SK-N-SH (cell line): ENCODE measurements at regions not wholly inside any gene's neighbourhood (a gene's known extent, or its start where the extent isn't known, plus 50 kb on each side); places are given as distances from the start of the nearest gene placed in this dataset.

Experiments used
- CTCF ChIA-PET: fragments of 300-600, 350-600 bp; formaldehyde crosslinking; extraction: SDS; loops from one replicate; lab custom pipeline; 2021; lab: Yijun Ruan, JAX
- POLR2A ChIA-PET: fragments of 350-600 bp; sonication (Branson Sonifier 250); formaldehyde crosslinking; extraction: SDS; loops from one replicate; lab custom pipeline; 2020; ENCODE audit warnings: antibody characterized with exemption, inconsistent platforms; lab: Yijun Ruan, JAX
- DNase-seq: peaks from one replicate; pipeline ENCODE4 v3.0.0; 2012
- H2AFZ ChIP-seq: fragments of 200-600 bp; sonication (generic); 2 replicates; pipeline ENCODE4 v1.8.1; 2016; ENCODE audit warnings: antibody characterized with exemption, mild to moderate bottlenecking, low read depth
- H3F3A ChIP-seq: fragments of 200-600 bp; sonication (generic); replicated peaks from 2 replicates; pipeline ENCODE3; 2016; ENCODE audit warnings: antibody characterized with exemption, mild to moderate bottlenecking; ENCODE audit not compliant: insufficient read depth
- H3K27ac ChIP-seq, 2 experiments: fragments of 200-500 bp in 1 of 2; fragments of 200-600 bp in 1 of 2; sonication (Bioruptor generic) in 1 of 2; sonication (generic), shearing (Covaris generic) in 1 of 2; 2 replicates each; pipeline versions ENCODE4 v1.5.1 to v1.6.1; 2014 to 2016; ENCODE audit warnings: low read depth in 2 of 2, inconsistent platforms in 1 of 2, low read length in 1 of 2, mild to moderate bottlenecking in 1 of 2, mixed read lengths in 1 of 2
- H3K27me3 ChIP-seq: fragments of 200-600 bp; sonication (generic), shearing (Covaris generic); 2 replicates; pipeline ENCODE4 v1.6.1; 2016; ENCODE audit warnings: mixed run types; ENCODE audit not compliant: insufficient read depth
- H3K36me3 ChIP-seq, 2 experiments: fragments of 200-500 bp in 1 of 2; fragments of 200-600 bp in 1 of 2; sonication (Bioruptor generic) in 1 of 2; sonication (generic) in 1 of 2; replicated peaks in 1 of 2; 2 replicates each; pipeline versions ENCODE3 to v1.5.1; 2014 to 2016; ENCODE audit warnings: low read length in 1 of 2, mild to moderate bottlenecking in 1 of 2; ENCODE audit not compliant: insufficient read depth in 2 of 2, control insufficient read depth in 1 of 2
- H3K4me1 ChIP-seq, 2 experiments: fragments of 200-500 bp in 1 of 2; fragments of 200-600 bp in 1 of 2; sonication (Bioruptor generic) in 1 of 2; sonication (generic), shearing (Covaris generic) in 1 of 2; 2 replicates each; pipeline versions ENCODE4 v1.5.1 to v1.6.1; 2014 to 2016; ENCODE audit warnings: low read depth in 1 of 2, low read length in 1 of 2, mixed run types in 1 of 2; ENCODE audit not compliant: insufficient read depth in 2 of 2, control insufficient read depth in 1 of 2
- H3K4me2 ChIP-seq: fragments of 200-600 bp; sonication (generic), shearing (Covaris generic); 2 replicates; pipeline ENCODE4 v1.6.1; 2017; ENCODE audit warnings: mixed run types
- H3K4me3 ChIP-seq, 2 experiments: fragments of 200-500 bp in 1 of 2; fragments of 200-600 bp in 1 of 2; sonication (Bioruptor generic) in 1 of 2; sonication (generic), shearing (Covaris generic) in 1 of 2; 2 replicates each; pipeline versions ENCODE4 v1.5.1 to v1.8.1; 2014 to 2016; ENCODE audit warnings: low read depth in 2 of 2, inconsistent platforms in 1 of 2, low read length in 1 of 2, mild to moderate bottlenecking in 1 of 2, mixed read lengths in 1 of 2, moderate library complexity in 1 of 2
- H3K79me2 ChIP-seq: fragments of 200-600 bp; sonication (generic); 2 replicates; pipeline ENCODE4 v1.8.1; 2017; ENCODE audit warnings: mild to moderate bottlenecking; ENCODE audit not compliant: insufficient read depth
- H3K9ac ChIP-seq: fragments of 200-600 bp; sonication (generic); 2 replicates; pipeline ENCODE4 v1.6.1; 2017; ENCODE audit warnings: mixed run types
- H3K9me2 ChIP-seq: fragments of 200-600 bp; sonication (generic); 2 replicates; pipeline ENCODE4 v1.6.1; 2017; ENCODE audit warnings: mixed run types
- H3K9me3 ChIP-seq: fragments of 200-600 bp; sonication (generic); 2 replicates; pipeline ENCODE4 v1.6.1; 2017; ENCODE audit warnings: mixed run types, mild to moderate bottlenecking, moderate library complexity
- H4K20me1 ChIP-seq: fragments of 200-600 bp; sonication (generic); 2 replicates; pipeline ENCODE4 v1.6.1; 2017; ENCODE audit warnings: mild to moderate bottlenecking, mixed run types; ENCODE audit not compliant: insufficient read depth
- CHD2 ChIP-seq: fragments of 150-350 bp; IDR thresholded peaks from 2 replicates; pipeline ENCODE4 v1.6.1; 2018; ENCODE audit warnings: low read length; ENCODE audit not compliant: partially characterized antibody
- CTCF ChIP-seq: fragments of 200-600 bp; sonication (generic); IDR thresholded peaks from 2 replicates; pipeline ENCODE4 v1.6.1; 2017; ENCODE audit warnings: antibody characterized with exemption, mild to moderate bottlenecking, moderate library complexity
- EP300 ChIP-seq, 2 experiments: IDR thresholded peaks; 2 replicates each; pipeline versions ENCODE4 v1.4.0 to v1.6.1; 2012; ENCODE audit warnings: borderline replicate concordance in 1 of 2, low read depth in 1 of 2, low read length in 1 of 2
- EZH2phosphoT487 ChIP-seq: fragments of 200-600 bp; sonication (generic); IDR thresholded peaks from 2 replicates; pipeline ENCODE4 v1.6.1; 2017; ENCODE audit warnings: low read depth, mixed run types, mild to moderate bottlenecking, antibody characterized with exemption, moderate library complexity, borderline replicate concordance
- FOSL2 ChIP-seq: IDR thresholded peaks from 2 replicates; pipeline ENCODE4 v1.4.0; 2012; ENCODE audit warnings: low read depth, mild to moderate bottlenecking, moderate library complexity, borderline replicate concordance
- MAX ChIP-seq: IDR thresholded peaks from 2 replicates; pipeline ENCODE4 v1.4.0; 2012; ENCODE audit warnings: low read depth
- MEF2A ChIP-seq: IDR thresholded peaks from 2 replicates; pipeline ENCODE4 v1.4.0; 2012; ENCODE audit warnings: low read depth, borderline replicate concordance
- PBX3 ChIP-seq: IDR thresholded peaks from 2 replicates; pipeline ENCODE4; 2012
- RCOR1 ChIP-seq: fragments of 150-350 bp; IDR thresholded peaks from 2 replicates; pipeline ENCODE4 v1.6.1; 2017; ENCODE audit warnings: antibody characterized with exemption, low read length
- RFX5 ChIP-seq: IDR thresholded peaks from 2 replicates; pipeline ENCODE4 v1.6.1; 2012; ENCODE audit warnings: mild to moderate bottlenecking, improper control_type of control experiment, low read length
- RXRA ChIP-seq: IDR thresholded peaks from 2 replicates; pipeline ENCODE4 v1.4.0; 2012; ENCODE audit warnings: low read depth, mild to moderate bottlenecking, borderline replicate concordance
- SMC3 ChIP-seq: IDR thresholded peaks from 2 replicates; pipeline ENCODE4 v1.6.1; 2012; ENCODE audit warnings: low read depth, low read length, improper control_type of control experiment
- YY1 ChIP-seq: IDR thresholded peaks from 2 replicates; pipeline ENCODE4 v1.4.0; 2012; ENCODE audit warnings: low read depth, mild to moderate bottlenecking
- WGBS: methylation state at CpG from one replicate; pipeline ENCODE4 v1.1.6; 2017; ENCODE audit warnings: low lambda C conversion rate; 5-methylcytosine and 5-hydroxymethylcytosine counted together
- TF ChIP-seq, protein P1 (sequence below): IDR thresholded peaks from 2 replicates; pipeline ENCODE4 v1.4.0; 2012; ENCODE audit warnings: low read depth, borderline replicate concordance

DNA sequence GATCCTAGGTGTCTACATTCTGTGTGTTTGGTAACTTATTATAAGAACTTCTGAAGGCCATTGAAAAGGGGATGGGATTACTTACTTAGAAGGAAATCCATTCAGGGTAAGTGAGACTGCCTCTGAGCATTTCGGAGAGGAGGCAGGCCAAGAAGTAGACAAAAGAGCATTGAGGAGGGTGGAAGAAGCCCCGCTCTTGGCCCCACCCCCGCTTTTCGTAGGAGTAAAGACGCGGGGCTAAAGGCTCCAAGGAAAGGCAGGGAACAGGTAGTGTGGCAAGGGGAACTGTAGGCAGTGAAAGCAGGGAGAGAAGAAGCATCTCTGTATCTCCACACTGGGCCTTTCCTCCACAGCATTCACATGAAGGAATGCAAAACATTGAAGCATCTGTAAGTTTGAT is 51.8 kb upstream of the GRIK1 start:
- Histone ChIP-seq H3K27me3 (no peaks in the 10 kb centered on the region), H3F3A (no peaks in the 10 kb centered on the region), H3K4me3 (no peak overlapping the region), H3K9ac (no peak overlapping the region), H4K20me1 (no peaks in the 10 kb centered on the region), H3K9me3 (no peaks in the 10 kb centered on the region), H3K36me3 (no peaks in the 10 kb centered on the region), H3K79me2 (no peaks in the 10 kb centered on the region), H2AFZ (no peak overlapping the region), H3K9me2 (no peaks in the 10 kb centered on the region), H3K27ac (no peak overlapping the region), H3K4me2 (no peak overlapping the region), H3K4me1 (no peaks in the 10 kb centered on the region)
- POLR2A ChIA-PET = no interaction called here
- 2% methylated on average over 6 of the region's 6 CpGs for WGBS
- DNase-seq = no peak
- CTCF ChIA-PET = no interaction called here
- no peak for TF ChIP-seq CHD2

GRCh38 chr21:29989634-29990234 is 49.9 kb upstream of the GRIK1 start:
- no peak overlapping the region for H3K4me2 ChIP-seq
- H3K36me3 ChIP-seq = no peaks in the 10 kb centered on the region
- H3K27ac ChIP-seq = no peak overlapping the region
- H3K27me3 ChIP-seq = no peaks in the 10 kb centered on the region
- no peaks in the 10 kb centered on the region for H3F3A ChIP-seq
- H3K9me3 ChIP-seq = no peaks in the 10 kb centered on the region
- no peak overlapping the region for H3K9ac ChIP-seq
- WGBS = 0% methylated on average over 3 of the region's 3 CpGs
- ChIA-PET CTCF (no interaction called here), POLR2A (no interaction called here)
- TF ChIP-seq CTCF = no peak
- TF ChIP-seq YY1 = no peak
- TF ChIP-seq, protein P1, sequence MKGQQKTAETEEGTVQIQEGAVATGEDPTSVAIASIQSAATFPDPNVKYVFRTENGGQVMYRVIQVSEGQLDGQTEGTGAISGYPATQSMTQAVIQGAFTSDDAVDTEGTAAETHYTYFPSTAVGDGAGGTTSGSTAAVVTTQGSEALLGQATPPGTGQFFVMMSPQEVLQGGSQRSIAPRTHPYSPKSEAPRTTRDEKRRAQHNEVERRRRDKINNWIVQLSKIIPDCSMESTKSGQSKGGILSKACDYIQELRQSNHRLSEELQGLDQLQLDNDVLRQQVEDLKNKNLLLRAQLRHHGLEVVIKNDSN = no peak
- no peak for TF ChIP-seq MAX
- no peak for TF ChIP-seq SMC3
- TF ChIP-seq RFX5 = no peak
- TF ChIP-seq EZH2phosphoT487 = no peak
- TF ChIP-seq EP300 (IDR thresholded peaks at IDR 0.05; ENCODE audit: borderline replicate concordance in 1 of 2, low read depth in 1 of 2, low read length in 1 of 2) = no peak
- no peak for TF ChIP-seq PBX3
- TF ChIP-seq RCOR1 = no peak
- TF ChIP-seq MEF2A = no peak
- TF ChIP-seq RXRA = no peak
- no peak for TF ChIP-seq FOSL2
- H3K9me2 ChIP-seq = no peaks in the 10 kb centered on the region
- no peak overlapping the region for H3K4me3 ChIP-seq
- DNase-seq = no peak
- H3K4me1 ChIP-seq = no peaks in the 10 kb centered on the region
- H3K79me2 ChIP-seq = no peaks in the 10 kb centered on the region
- no peak overlapping the region for H2AFZ ChIP-seq
- H4K20me1 ChIP-seq = no peaks in the 10 kb centered on the region
